GM12873 (cell line): ENCODE measurements at regions not wholly inside any gene's neighbourhood (a gene's known extent, or its start where the extent isn't known, plus 50 kb on each side); places are given as distances from the start of the nearest gene placed in this dataset.

Source experiments
- TF ChIP-seq, protein P1 (sequence below): IDR thresholded peaks from 2 replicates; pipeline ENCODE4 v1.5.1; 2012; ENCODE audit warnings: low read depth, mild to moderate bottlenecking, moderate library complexity, low read length, control low read depth; ENCODE audit not compliant: insufficient read depth; ENCODE audit errors: missing control alignments

DNA sequence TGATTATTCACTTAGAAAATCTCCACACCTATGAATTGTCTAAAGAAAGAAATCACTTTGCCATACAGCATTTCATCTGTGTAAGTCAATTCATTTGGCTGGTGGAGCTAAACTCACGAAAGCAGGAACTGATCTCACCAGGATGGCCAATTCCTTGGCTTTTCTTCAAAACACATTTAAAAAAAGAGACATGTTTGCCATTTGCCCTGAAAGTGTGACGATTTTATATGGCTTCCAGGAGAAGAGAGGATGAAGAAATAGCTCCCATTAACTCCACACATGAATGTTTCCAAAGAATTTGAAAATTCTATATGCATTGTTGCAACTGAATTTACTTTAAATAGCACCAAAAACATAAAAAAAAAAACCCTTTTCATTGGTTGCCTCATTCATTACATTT is 334.7 kb downstream of the DMRT2 start:
- TF ChIP-seq, protein P1, sequence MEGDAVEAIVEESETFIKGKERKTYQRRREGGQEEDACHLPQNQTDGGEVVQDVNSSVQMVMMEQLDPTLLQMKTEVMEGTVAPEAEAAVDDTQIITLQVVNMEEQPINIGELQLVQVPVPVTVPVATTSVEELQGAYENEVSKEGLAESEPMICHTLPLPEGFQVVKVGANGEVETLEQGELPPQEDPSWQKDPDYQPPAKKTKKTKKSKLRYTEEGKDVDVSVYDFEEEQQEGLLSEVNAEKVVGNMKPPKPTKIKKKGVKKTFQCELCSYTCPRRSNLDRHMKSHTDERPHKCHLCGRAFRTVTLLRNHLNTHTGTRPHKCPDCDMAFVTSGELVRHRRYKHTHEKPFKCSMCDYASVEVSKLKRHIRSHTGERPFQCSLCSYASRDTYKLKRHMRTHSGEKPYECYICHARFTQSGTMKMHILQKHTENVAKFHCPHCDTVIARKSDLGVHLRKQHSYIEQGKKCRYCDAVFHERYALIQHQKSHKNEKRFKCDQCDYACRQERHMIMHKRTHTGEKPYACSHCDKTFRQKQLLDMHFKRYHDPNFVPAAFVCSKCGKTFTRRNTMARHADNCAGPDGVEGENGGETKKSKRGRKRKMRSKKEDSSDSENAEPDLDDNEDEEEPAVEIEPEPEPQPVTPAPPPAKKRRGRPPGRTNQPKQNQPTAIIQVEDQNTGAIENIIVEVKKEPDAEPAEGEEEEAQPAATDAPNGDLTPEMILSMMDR = no peak

DNA sequence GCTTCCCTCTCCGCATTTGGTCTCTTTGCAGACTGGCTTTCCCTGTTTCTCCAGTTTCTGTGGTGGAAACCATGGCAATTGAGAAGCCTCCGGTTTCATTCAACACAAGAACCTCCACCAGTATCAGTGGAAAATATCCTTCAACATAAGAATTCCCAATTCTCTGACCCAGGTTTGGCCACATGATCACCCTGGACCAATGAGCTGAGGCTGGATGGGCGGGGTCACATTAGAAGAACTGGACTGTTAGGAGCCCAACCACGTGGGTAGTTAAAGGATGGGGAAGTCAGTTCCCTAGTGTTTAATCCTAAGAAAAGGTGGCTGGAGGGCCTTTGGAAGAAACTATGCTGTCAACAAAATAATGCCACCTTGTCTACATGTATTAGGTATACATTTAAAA is 336.3 kb downstream of the DMRT2 start:
- TF ChIP-seq, protein P1 = no peak

DNA sequence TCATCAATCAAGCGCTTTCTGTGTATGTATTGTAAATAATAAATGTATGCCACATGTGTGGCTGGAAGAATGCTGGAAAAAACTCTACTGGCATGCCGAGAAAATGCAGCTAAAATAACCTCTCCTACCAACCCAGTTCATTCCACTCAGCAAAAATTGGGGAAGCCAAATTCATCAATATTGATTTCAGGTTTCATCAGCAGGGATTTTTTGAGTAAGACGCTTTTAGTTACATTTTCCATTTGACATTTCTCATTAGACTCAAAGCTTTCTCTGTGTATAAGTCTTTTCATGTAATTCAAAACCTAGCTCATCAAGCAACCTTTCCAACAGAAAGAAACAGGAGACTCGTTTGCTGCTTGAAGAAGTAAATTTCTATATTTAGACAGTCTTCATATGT is 338.1 kb downstream of the DMRT2 start:
- TF ChIP-seq, protein P1 = no peak

DNA sequence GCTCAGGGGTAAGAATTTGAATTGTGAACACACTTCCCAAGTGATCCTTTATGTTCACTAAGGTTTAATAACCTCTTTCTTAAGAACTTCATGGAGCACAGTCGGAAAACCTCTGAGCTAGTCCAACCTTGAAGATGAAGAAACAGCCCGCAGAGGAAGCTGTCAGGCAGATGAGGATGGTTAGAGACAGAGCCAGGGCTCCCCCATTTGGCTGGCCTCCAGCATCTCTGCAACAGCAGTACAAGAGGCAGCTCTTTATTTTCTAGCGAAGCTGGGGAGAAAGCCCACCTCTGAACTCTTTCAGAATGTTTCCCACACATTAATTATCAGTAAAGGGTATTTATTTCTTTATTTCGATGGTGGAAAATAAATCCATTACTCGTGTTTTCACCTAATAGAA is 350.8 kb downstream of the DMRT2 start:
- TF ChIP-seq, protein P1 = no peak

DNA sequence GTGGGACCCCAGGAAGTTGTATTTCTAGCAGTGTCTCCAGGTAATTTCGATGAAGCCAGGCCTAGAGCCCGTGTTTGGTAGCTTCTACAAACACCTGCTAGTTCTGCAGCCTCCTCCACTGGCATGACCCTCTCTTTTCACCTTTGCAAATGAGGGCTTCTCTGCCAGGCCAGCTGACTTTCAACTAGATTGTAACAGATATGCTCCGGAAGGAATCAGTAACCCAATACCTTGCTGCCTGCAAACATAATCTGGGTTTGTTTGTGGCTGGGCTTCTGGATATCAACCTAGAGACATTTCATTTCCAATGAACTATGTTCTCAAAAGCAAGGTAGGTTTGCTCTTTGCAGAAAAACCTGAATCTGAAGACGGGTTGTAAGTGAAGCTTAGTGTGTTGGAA is 354.8 kb downstream of the DMRT2 start:
- TF ChIP-seq, protein P1 = no peak

DNA sequence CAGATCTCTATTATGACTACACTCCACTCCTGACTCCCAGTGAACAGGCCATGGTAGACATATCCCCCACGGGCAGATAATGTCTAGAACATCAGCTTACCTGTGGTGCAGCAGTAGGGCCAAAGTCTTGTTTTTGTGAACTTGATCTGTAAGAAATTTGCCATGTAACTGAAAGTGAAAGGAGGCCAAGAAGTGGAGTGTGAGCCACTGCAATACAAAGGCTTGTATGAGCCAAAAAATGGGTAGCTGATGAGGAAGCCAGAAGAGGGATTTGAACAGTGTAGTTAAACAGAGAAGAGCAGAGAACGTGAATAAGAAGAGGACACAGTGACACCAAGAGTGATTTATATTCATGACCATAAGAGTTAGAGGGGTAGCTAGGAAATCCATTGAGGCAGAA is 361.7 kb downstream of the DMRT2 start:
- TF ChIP-seq, protein P1 = no peak

DNA sequence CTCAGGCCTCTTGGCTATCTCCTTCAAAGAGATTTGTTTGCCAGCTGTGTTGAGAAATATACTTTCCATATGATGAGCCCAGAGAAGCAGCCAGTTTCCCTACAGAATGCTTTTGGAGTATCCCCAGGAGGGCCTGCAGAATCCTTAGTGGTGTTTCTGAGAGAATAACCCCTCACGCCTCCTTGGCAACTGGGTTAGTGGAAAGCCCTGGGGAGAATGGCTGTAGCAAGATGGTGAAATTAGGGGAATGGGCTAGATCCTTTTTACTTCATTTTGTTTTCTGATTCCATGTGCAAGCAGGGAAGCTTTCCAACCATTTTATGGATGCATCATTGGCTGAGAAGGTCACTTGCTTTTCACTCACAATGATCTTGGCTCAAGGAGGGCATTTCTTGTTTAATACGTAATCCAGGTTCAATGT is 364.6 kb downstream of the DMRT2 start:
- TF ChIP-seq, protein P1 = no peak
